K562 (cell line): ENCODE measurements at regions not wholly inside any gene's neighbourhood (a gene's known extent, or its start where the extent isn't known, plus 50 kb on each side); places are given as distances from the start of the nearest gene placed in this dataset.

Source experiments
- ATAC-seq: fragments of 200-7000 bp; cut with Tn5 transposase; 3 replicates; pipeline ENCODE4 v1.9.1; 2020; ENCODE audit warnings: moderate library complexity
- BruUV-seq: library from RNA; stranded (reverse); fragments of 400-500 nt; replicated peaks from 2 replicates; lab custom pipeline; 2021; lab: Mats Ljungman, UMichigan
- CTCF ChIA-PET: fragments of 300-600 bp; formaldehyde crosslinking; extraction: SDS; loops from one replicate; lab custom pipeline; 2021; ENCODE audit warnings: low intra/inter-chr PET ratio; lab: Yijun Ruan, JAX
- POLR2A ChIA-PET: fragments of 300-600, 350-650 bp; sonication (Branson Sonifier 250); formaldehyde crosslinking; extraction: SDS; loops from one replicate; lab custom pipeline; 2021; ENCODE audit warnings: antibody characterized with exemption, inconsistent platforms; lab: Yijun Ruan, JAX
- DNase-seq, 4 experiments: peaks; one replicate each; pipeline versions ENCODE4 v3.0.0 to v3.0.0-alpha.2; 2011 to 2018; ENCODE audit warnings: low spot score in 3 of 4, mixed read lengths in 3 of 4; ENCODE audit errors: extremely low read depth in 1 of 4
- FAIRE-seq: peaks from 2 replicates; lab custom pipeline; 2011; peaks lifted over from hg19 to GRCh38; lab: Jason Lieb, UNC
- H2AFZ ChIP-seq: 2 replicates; pipeline ENCODE4 v1.6.0; 2011; ENCODE audit warnings: low read depth, low read length, control low read depth, inconsistent platforms
- H3K27ac ChIP-seq: fragments of 200-600 bp; 3 replicates; pipeline ENCODE4 v1.8.0; 2011; ENCODE audit warnings: low read depth, mild to moderate bottlenecking, control low read depth, inconsistent platforms, low read length, moderate library complexity, mixed read lengths; ENCODE audit errors: extremely low read depth
- H3K27me3 ChIP-seq, 2 experiments: fragments of 300-600 bp in 1 of 2; 2 replicates in 1 of 2; 3 replicates in 1 of 2; pipeline versions ENCODE4 v1.6.0 to v1.8.0; 2011; ENCODE audit warnings: inconsistent platforms in 2 of 2, low read length in 2 of 2, mild to moderate bottlenecking in 1 of 2, mixed read lengths in 1 of 2, moderate library complexity in 1 of 2; ENCODE audit not compliant: control insufficient read depth in 2 of 2, insufficient read depth in 2 of 2
- H3K36me3 ChIP-seq: fragments of 300-600 bp; 3 replicates; pipeline ENCODE4 v1.8.0; 2011; ENCODE audit warnings: mild to moderate bottlenecking, low read length, inconsistent platforms; ENCODE audit not compliant: control insufficient read depth, insufficient read depth
- H3K4me1 ChIP-seq, 2 experiments: fragments of 200-600 bp in 1 of 2; replicated peaks in 1 of 2; 2 replicates in 1 of 2; 3 replicates in 1 of 2; pipeline versions ENCODE4 v1.5.1 to v1.8.0; 2011; ENCODE audit warnings: inconsistent platforms in 2 of 2, low read length in 2 of 2, mild to moderate bottlenecking in 1 of 2, mixed read lengths in 1 of 2, moderate library complexity in 1 of 2; ENCODE audit not compliant: control insufficient read depth in 2 of 2, insufficient read depth in 2 of 2
- H3K4me2 ChIP-seq: 2 replicates; pipeline ENCODE4 v1.6.1; 2011; ENCODE audit warnings: low read length, control low read depth, inconsistent platforms, mixed read lengths; ENCODE audit not compliant: insufficient read depth
- H3K4me3 ChIP-seq: fragments of 200-600 bp; sonication (generic), shearing (Covaris generic); 2 replicates; pipeline ENCODE4 v1.5.1; 2016; ENCODE audit warnings: control low read depth, inconsistent platforms
- H3K79me2 ChIP-seq: fragments of 200-600 bp; 3 replicates; pipeline ENCODE4 v1.8.0; 2011; ENCODE audit warnings: low read length, inconsistent platforms; ENCODE audit not compliant: control insufficient read depth, insufficient read depth
- H3K9ac ChIP-seq, 2 experiments: 2 replicates each; pipeline versions ENCODE4 v1.6.0 to v1.6.1; 2011; ENCODE audit warnings: low read depth in 2 of 2, low read length in 2 of 2, control low read depth in 1 of 2, inconsistent platforms in 1 of 2, mild to moderate bottlenecking in 1 of 2, mixed read lengths in 1 of 2; ENCODE audit not compliant: insufficient read depth in 1 of 2
- H3K9me1 ChIP-seq: one replicate; pipeline ENCODE4 v1.6.0; 2011; ENCODE audit warnings: inconsistent platforms, mild to moderate bottlenecking, low read length, moderate library complexity; ENCODE audit not compliant: control insufficient read depth, insufficient read depth
- H3K9me3 ChIP-seq: replicated peaks from 2 replicates; pipeline ENCODE4 v1.5.1; 2011; ENCODE audit warnings: low read depth, low read length, inconsistent platforms; ENCODE audit not compliant: control insufficient read depth, insufficient read depth
- H4K20me1 ChIP-seq: replicated peaks from 2 replicates; pipeline ENCODE4 v1.6.1; 2011; ENCODE audit warnings: low read length, inconsistent platforms, mixed read lengths; ENCODE audit not compliant: control insufficient read depth, insufficient read depth
- CBX5 ChIP-seq: IDR thresholded peaks from 2 replicates; pipeline ENCODE4 v1.6.1; 2014; ENCODE audit warnings: low read depth, borderline replicate concordance
- CREBBP ChIP-seq: IDR thresholded peaks from one replicate; pipeline ENCODE4 v1.6.1; 2012; ENCODE audit warnings: low read depth, mild to moderate bottlenecking, control low read depth, inconsistent platforms, low read length
- CSDE1 ChIP-seq, 2 experiments: fragments of 450-650 bp; IDR thresholded peaks; 2 replicates each; pipeline ENCODE4 v1.6.1; 2016; ENCODE audit warnings: mild to moderate bottlenecking in 1 of 2
- GATAD2B ChIP-seq: fragments of 450-650 bp; IDR thresholded peaks from 2 replicates; pipeline ENCODE4 v1.6.1; 2017; ENCODE audit warnings: mild to moderate bottlenecking, borderline replicate concordance
- HDGF ChIP-seq: fragments of 450-650 bp; IDR thresholded peaks from 2 replicates; pipeline ENCODE4 v1.6.1; 2016
- ILF3 ChIP-seq: fragments of 450-650 bp; IDR thresholded peaks from 2 replicates; pipeline ENCODE4 v1.6.1; 2018; ENCODE audit warnings: antibody characterized with exemption, mild to moderate bottlenecking, moderate library complexity, borderline replicate concordance
- JUNB ChIP-seq: fragments of 450-650 bp; formaldehyde crosslinking; conservative IDR thresholded peaks from 2 replicates; pipeline ENCODE4 v1.4.0; 2020; ENCODE audit warnings: mild to moderate bottlenecking
- MEF2D ChIP-seq: conservative IDR thresholded peaks from 2 replicates; pipeline ENCODE4 v1.6.1; 2016; ENCODE audit warnings: low read depth, missing genetic modification characterization, missing compliant biosample characterization
- NEUROD1 ChIP-seq: fragments of 150-350 bp; IDR thresholded peaks from 2 replicates; pipeline ENCODE4 v1.6.1; 2014; ENCODE audit warnings: borderline replicate concordance, low read length, low read depth; ENCODE audit not compliant: partially characterized antibody
- SAP30 ChIP-seq: fragments of 200-600 bp; sonication (generic); IDR thresholded peaks from 2 replicates; pipeline ENCODE4 v1.6.1; 2012; ENCODE audit warnings: borderline replicate concordance, low read depth, mild to moderate bottlenecking, moderate library complexity, low read length, control low read depth, inconsistent platforms; ENCODE audit not compliant: insufficient read depth, poor library complexity, severe bottlenecking
- SIX5 ChIP-seq, 2 experiments: IDR thresholded peaks; 2 replicates each; pipeline ENCODE4 v1.6.1; 2011; ENCODE audit warnings: low read length in 2 of 2, borderline replicate concordance in 1 of 2, low read depth in 1 of 2, mild to moderate bottlenecking in 1 of 2, moderate library complexity in 1 of 2; ENCODE audit not compliant: insufficient read depth in 1 of 2
- SOX6 ChIP-seq: fragments of 450-650 bp; IDR thresholded peaks from 2 replicates; pipeline ENCODE4 v1.6.1; 2014; ENCODE audit warnings: mild to moderate bottlenecking
- TCF7 ChIP-seq: sonication (generic); IDR thresholded peaks from 2 replicates; pipeline ENCODE4 v1.6.1; 2016; ENCODE audit warnings: antibody characterized with exemption, borderline replicate concordance
- ZNF124 ChIP-seq: sonication (generic); formaldehyde crosslinking; IDR thresholded peaks from 2 replicates; pipeline ENCODE4 v1.8.1; 2022; ENCODE audit warnings: missing genetic modification reagents
- ZNF384 ChIP-seq: IDR thresholded peaks from 2 replicates; pipeline ENCODE4 v1.6.1; 2012; ENCODE audit warnings: low read depth, low read length, improper control_type of control experiment
- WGBS: fragments of 100-300 bp; shearing (Covaris generic); methylation state at CpG from one replicate; pipeline ENCODE4 v1.1.6; 2016; ENCODE audit warnings: low coverage, mixed read lengths; ENCODE audit not compliant: insufficient coverage; ENCODE audit errors: missing lambda C conversion rate; 5-methylcytosine and 5-hydroxymethylcytosine counted together
- in situ Hi-C: fragments of 300-500 bp; cut with MboI; formaldehyde crosslinking; loops from 4 replicates; pipeline ENCODE4 v1.15.0; 2018; ENCODE audit warnings: inconsistent platforms, mixed read lengths
- intact Hi-C: fragments of 100-400 bp; cut with micrococcal nuclease; formaldehyde crosslinking; loops from 2 replicates; pipeline ENCODE4 v1.14.2; 2022
- TF ChIP-seq, protein P1 (sequence below): sonication (generic); formaldehyde crosslinking; IDR thresholded peaks from 2 replicates; pipeline ENCODE4 v1.8.0; 2022; ENCODE audit warnings: mild to moderate bottlenecking, missing genetic modification reagents
- TF ChIP-seq, protein P2 (sequence below): fragments of 250-450 bp; sonication (Bioruptor Pico); IDR thresholded peaks from 2 replicates; pipeline ENCODE4 v1.8.0; 2021; ENCODE audit warnings: moderate library complexity, mild to moderate bottlenecking, inconsistent platforms

DNA sequence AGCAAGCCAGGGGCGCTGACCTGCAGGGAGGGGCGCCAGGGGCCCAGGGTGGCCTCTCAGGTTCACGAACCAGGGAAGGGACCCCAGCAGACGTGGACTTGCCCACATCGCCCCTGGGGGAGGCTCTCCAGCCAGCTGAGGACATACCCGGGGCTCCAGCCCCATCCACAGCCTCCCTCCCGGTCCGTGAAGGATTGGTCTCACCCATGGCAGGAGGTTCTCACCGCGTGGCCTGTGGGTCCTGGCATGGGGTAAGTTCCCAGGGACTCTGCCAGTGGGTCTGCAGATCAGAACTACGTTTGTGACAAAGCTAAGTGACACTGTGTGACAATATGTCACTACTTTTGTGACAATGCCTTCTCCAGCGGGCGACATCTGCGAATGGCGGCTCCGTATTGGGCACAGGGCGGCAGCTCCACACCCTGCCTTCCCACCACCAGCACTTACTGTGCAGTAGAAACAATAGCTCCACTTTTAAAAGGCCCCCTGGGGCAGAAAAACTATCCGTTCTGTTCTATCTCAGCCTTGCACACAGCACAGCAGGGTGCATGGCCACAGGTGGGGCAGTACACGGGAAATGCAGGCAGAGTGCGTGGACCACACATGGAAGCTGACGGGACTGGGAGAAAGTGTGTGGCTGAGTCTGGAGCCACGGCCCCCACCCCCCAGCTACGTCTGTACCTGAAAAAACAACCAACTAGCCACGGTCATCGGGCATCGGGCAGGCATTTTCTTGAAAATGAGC, 65.2 kb upstream of the CTDP1 start (continued):
- no peak for TF ChIP-seq CBX5
- TF ChIP-seq, all 486 proteins: peak for 0

DNA sequence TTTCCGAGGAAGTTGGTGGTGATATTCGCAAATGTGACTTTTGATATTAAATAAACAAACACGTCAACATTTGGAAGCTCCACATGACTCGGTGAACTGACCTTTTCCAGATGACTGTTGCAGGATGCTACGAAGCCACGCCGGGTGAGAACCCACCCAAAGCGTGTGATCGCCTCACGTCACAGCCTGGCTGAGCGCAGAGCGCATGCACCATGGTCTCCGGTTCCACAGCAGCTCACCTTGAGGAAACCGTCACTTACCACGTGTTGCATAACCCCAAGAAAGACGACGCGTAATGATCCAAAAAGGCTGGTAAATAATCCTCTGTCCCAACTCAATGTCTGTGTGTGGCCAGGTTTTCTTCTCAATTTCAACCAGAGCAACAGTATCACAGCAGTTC, 64.5 kb upstream of the CTDP1 start:
- ChIA-PET POLR2A (no interaction called here), CTCF (no interaction called here)
- peaks cover 11 to 49% of the 10 kb centered on the region in 2 experiments; a peak in 4 of 5 replicates for H3K4me1 ChIP-seq
- H3K9me3 ChIP-seq, result no peaks in the 10 kb centered on the region
- H3K27me3 ChIP-seq, result peaks cover 0 to 14% of the 10 kb centered on the region in 2 experiments; a peak in 3 of 5 replicates
- no peaks in the 10 kb centered on the region for H3K79me2 ChIP-seq
- no peak for ATAC-seq
- in situ Hi-C loops, result no loop called here
- WGBS, result 48% methylated on average over 18 of the region's 18 CpGs
- no peak overlapping the region for H3K4me2 ChIP-seq
- H3K9ac ChIP-seq, result no peak overlapping the region
- BruUV-seq, result no TSS peak
- no peak overlapping the region for H3K4me3 ChIP-seq
- DNase-seq, result no peak
- no peak overlapping the region for H3K27ac ChIP-seq
- FAIRE-seq, result no peak
- no peaks in the 10 kb centered on the region for H3K9me1 ChIP-seq
- H2AFZ ChIP-seq, result no peak overlapping the region
- no peaks in the 10 kb centered on the region for H3K36me3 ChIP-seq
- intact Hi-C loops, result no loop called here
- H4K20me1 ChIP-seq, result no peaks in the 10 kb centered on the region
- TF ChIP-seq ZNF384 (no peak), JUNB (no peak), TCF7 (no peak), NEUROD1 (no peak), ZNF124 (no peak), SIX5 (IDR thresholded peaks at IDR 0.05; ENCODE audit: borderline replicate concordance in 1 of 2, insufficient read depth in 1 of 2, low read depth in 1 of 2, low read length in 2 of 2) (no peak), ILF3 (no peak), MEF2D (tag) (no peak), HDGF (no peak), GATAD2B (no peak), CSDE1 (IDR thresholded peaks at IDR 0.05) (no peak), CREBBP (no peak), SOX6 (no peak), SAP30 (no peak)
- TF ChIP-seq, protein P1, sequence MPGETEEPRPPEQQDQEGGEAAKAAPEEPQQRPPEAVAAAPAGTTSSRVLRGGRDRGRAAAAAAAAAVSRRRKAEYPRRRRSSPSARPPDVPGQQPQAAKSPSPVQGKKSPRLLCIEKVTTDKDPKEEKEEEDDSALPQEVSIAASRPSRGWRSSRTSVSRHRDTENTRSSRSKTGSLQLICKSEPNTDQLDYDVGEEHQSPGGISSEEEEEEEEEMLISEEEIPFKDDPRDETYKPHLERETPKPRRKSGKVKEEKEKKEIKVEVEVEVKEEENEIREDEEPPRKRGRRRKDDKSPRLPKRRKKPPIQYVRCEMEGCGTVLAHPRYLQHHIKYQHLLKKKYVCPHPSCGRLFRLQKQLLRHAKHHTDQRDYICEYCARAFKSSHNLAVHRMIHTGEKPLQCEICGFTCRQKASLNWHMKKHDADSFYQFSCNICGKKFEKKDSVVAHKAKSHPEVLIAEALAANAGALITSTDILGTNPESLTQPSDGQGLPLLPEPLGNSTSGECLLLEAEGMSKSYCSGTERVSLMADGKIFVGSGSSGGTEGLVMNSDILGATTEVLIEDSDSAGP (CRISPR knock-in tag), result no peak
- TF ChIP-seq, protein P2, sequence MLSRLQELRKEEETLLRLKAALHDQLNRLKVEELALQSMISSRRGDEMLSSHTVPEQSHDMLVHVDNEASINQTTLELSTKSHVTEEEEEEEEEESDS (CRISPR knock-in tag), result no peak
